ENCODE measurements at regions not wholly inside any gene's neighbourhood (a gene's known extent, or its start where the extent isn't known, plus 50 kb on each side); places are given as distances from the start of the nearest gene placed in this dataset.

DNA sequence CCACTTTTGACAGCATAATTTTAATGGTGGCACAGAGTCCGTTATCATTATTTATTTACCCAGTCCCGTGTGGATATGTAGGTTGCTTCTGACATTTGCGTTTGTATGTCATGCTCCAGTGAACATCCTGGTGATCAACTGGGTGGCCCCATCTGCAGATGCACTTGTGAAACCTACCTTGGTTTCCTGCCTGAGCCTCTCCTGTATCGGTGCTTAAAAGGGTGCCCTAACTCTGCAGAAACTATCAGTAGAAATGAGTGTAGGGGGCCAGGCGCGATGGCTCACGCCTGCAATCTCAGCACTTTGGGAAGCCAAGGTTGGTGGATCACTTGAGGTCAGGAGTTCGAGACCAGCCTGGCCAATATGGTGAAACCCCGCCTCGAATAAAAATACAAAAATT, 92.1 kb upstream of the IER5L start:
- TF ChIP-seq, protein P1, sequence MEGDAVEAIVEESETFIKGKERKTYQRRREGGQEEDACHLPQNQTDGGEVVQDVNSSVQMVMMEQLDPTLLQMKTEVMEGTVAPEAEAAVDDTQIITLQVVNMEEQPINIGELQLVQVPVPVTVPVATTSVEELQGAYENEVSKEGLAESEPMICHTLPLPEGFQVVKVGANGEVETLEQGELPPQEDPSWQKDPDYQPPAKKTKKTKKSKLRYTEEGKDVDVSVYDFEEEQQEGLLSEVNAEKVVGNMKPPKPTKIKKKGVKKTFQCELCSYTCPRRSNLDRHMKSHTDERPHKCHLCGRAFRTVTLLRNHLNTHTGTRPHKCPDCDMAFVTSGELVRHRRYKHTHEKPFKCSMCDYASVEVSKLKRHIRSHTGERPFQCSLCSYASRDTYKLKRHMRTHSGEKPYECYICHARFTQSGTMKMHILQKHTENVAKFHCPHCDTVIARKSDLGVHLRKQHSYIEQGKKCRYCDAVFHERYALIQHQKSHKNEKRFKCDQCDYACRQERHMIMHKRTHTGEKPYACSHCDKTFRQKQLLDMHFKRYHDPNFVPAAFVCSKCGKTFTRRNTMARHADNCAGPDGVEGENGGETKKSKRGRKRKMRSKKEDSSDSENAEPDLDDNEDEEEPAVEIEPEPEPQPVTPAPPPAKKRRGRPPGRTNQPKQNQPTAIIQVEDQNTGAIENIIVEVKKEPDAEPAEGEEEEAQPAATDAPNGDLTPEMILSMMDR (IDR thresholded peaks at IDR 0.05; ENCODE audit: extremely low read depth in 1 of 2, insufficient read depth in 1 of 2, low read depth in 1 of 2, low read length in 2 of 2), result no peak
- TF ChIP-seq EZH2 (IDR thresholded peaks at IDR 0.05; ENCODE audit: borderline replicate concordance, low read depth, low read length, severe bottlenecking) (no peak), MYC (IDR thresholded peaks at IDR 0.05; ENCODE audit: low read depth, low read length) (no peak)

Data from endothelial cell of umbilical vein (primary cell).